Subcutaneous abdominal adipose tissue (tissue), 5 donors: ENCODE measurements at regions not wholly inside any gene's neighbourhood (a gene's known extent, or its start where the extent isn't known, plus 50 kb on each side); places are given as distances from the start of the nearest gene placed in this dataset.

ENCODE experiments used
- H3K27ac ChIP-seq: one replicate; pipeline ENCODE4 v1.7.0; 2013; ENCODE audit warnings: low read depth, mild to moderate bottlenecking, inconsistent platforms, low read length, moderate library complexity
- H3K27me3 ChIP-seq, 5 donors: one replicate each; pipeline ENCODE4 v1.7.0; 2013; ENCODE audit warnings: low read length in 5 of 5, inconsistent platforms in 1 of 5; ENCODE audit not compliant: control insufficient read depth in 5 of 5, insufficient read depth in 4 of 5
- H3K36me3 ChIP-seq, 5 donors: one replicate each; pipeline ENCODE4 v1.7.0; 2013; ENCODE audit warnings: low read length in 5 of 5; ENCODE audit not compliant: control insufficient read depth in 5 of 5, insufficient read depth in 5 of 5
- H3K4me1 ChIP-seq, 5 donors: one replicate each; pipeline ENCODE4 v1.7.0; 2013; ENCODE audit warnings: low read length in 5 of 5, mild to moderate bottlenecking in 3 of 5, moderate library complexity in 1 of 5; ENCODE audit not compliant: control insufficient read depth in 5 of 5, insufficient read depth in 5 of 5
- H3K4me3 ChIP-seq, 5 donors: one replicate each; pipeline ENCODE4 v1.7.0; 2013; ENCODE audit warnings: low read length in 5 of 5, low read depth in 1 of 5
- H3K9ac ChIP-seq, 5 donors: one replicate each; pipeline ENCODE4 v1.7.0; 2013; ENCODE audit warnings: low read length in 5 of 5, mild to moderate bottlenecking in 4 of 5, moderate library complexity in 3 of 5
- H3K9me3 ChIP-seq, 5 donors: one replicate each; pipeline ENCODE4 v1.7.0; 2013; ENCODE audit warnings: low read length in 5 of 5; ENCODE audit not compliant: control insufficient read depth in 5 of 5
- donor health status: healthy.
- donor health status: healthy.
- donor health status: healthy.
- donor health status: healthy.
- donor health status: healthy.

DNA sequence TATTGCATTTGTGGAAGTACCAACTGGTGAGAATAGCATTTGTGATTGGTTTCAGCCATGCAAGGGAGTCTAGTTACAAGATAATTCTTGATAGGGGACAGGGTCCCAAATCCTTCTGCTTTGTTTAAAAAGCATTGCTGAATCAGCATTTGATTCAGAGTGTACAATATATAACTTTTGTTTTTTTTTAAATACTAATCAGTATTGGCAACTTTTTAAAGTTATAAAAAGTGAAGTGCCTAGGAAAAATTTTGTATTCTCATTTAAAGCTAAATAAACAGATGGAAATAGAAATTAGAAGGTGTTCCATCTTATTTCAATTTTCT lies 75.4 kb upstream of the SLC25A26 start:
- Histone ChIP-seq H3K36me3 (no peaks in the 10 kb centered on the region), H3K4me3 (no peak overlapping the region), H3K4me1 (no peaks in the 10 kb centered on the region), H3K27me3 (no peaks in the 10 kb centered on the region), H3K27ac (no peak overlapping the region), H3K9me3 (no peaks in the 10 kb centered on the region), H3K9ac (no peak overlapping the region)

DNA sequence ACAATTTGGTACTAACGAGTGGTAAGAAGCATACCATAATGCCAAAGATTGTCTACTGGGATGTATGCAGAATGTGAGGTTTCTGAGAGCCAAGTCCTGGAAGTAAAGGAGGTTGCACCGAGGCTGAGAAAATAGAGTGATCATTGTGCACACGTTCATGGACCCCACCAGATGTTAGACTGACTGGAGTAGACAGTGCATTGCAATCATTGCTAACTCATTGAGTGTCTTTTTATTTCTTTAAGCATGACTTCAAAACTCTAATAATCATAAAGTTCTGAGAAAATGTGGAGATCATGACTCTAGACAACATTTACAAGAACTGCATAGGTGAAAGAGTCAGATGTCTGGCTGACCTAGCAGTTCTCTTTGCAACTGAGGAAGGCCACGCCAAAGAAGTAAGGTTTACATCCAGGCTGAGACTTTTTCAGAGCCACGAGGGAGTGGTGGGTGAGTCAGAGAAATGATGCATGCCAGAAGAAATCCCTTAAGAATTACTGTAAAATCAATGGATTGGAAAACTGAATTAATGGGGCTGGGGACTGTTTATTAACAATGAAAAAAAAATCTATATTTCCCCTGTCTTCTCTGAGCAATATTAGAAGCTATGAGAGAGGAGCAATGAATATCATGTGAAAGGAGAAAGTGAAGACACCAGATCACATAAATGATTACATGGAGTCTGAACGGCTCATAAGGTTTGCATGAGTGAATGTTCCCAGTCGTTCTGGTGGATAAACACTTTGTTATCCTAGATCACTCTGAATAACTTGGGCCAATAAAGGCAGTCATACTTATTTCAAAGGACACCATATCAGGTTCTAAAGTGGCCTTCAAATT lies 76.0 kb upstream of the SLC25A26 start:
- Histone ChIP-seq H3K4me3 (no peak overlapping the region), H3K27ac (no peak overlapping the region), H3K9ac (no peak overlapping the region), H3K9me3 (no peaks in the 10 kb centered on the region), H3K27me3 (no peaks in the 10 kb centered on the region), H3K4me1 (no peaks in the 10 kb centered on the region), H3K36me3 (no peaks in the 10 kb centered on the region)

- Histone ChIP-seq H3K36me3 (no peaks in the 10 kb centered on the region), H3K4me1 (no peaks in the 10 kb centered on the region), H3K9ac (no peak overlapping the region), H3K4me3 (no peak overlapping the region), H3K9me3 (no peaks in the 10 kb centered on the region), H3K27ac (no peak overlapping the region), H3K27me3 (no peaks in the 10 kb centered on the region)
These were observed 78.7 kb upstream of the SLC25A26 start for GRCh38 chr3:66142079-66142478.

- no peaks in the 10 kb centered on the region for H3K9me3 ChIP-seq
- H3K4me3 ChIP-seq, result no peak overlapping the region
- no peaks in the 10 kb centered on the region for H3K36me3 ChIP-seq
- no peak overlapping the region for H3K27ac ChIP-seq
- H3K9ac ChIP-seq, result no peak overlapping the region
- no peaks in the 10 kb centered on the region for H3K27me3 ChIP-seq
- no peaks in the 10 kb centered on the region for H3K4me1 ChIP-seq
These were observed 79.9 kb upstream of the SLC25A26 start for GRCh38 chr3:66140743-66141372.

DNA sequence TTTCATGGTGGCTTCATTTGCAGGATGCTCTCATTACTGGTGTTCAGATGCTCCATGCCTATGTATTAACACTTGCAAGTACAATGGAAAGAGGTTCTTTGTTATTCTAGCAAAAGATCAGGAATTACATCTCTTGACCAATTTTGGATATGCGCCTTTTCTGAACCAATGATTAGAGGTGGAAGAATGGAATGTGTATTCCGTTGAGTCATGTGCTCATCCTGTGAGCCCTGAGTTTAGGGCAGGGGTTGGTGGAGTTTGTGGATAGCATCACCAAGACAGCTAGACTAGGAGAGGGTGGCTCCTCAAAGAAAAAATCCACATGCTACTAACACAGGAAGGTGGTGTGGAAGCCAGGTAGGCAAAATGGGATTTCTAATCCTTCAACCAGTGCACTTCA lies 80.7 kb upstream of the SLC25A26 start:
- Histone ChIP-seq H3K27me3 (no peaks in the 10 kb centered on the region), H3K36me3 (no peaks in the 10 kb centered on the region), H3K4me1 (no peaks in the 10 kb centered on the region), H3K4me3 (no peak overlapping the region), H3K9me3 (no peaks in the 10 kb centered on the region), H3K9ac (no peak overlapping the region), H3K27ac (no peak overlapping the region)

DNA sequence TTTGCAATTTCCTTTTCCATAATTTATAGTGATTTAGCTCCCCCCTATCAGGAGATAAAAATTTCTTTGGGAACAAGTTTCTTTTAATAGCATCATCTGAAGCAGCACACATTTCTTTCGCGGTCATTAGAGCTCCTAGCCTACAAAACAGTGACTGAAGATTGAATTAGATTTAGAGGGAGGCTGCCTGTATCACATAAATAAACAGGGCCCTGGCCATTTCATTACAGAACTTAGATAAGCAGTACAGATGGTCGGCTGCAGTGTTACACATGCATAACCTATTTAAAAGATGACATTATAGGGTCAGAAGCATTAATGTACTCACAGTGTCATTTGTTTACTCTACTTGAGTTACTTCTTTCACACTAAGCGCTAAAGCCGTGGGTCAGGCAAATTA lies 81.4 kb upstream of the SLC25A26 start:
- H3K36me3 ChIP-seq, result no peaks in the 10 kb centered on the region
- H3K9me3 ChIP-seq, result no peaks in the 10 kb centered on the region
- no peaks in the 10 kb centered on the region for H3K27me3 ChIP-seq
- H3K9ac ChIP-seq, result no peak overlapping the region
- H3K4me3 ChIP-seq, result no peak overlapping the region
- no peaks in the 10 kb centered on the region for H3K4me1 ChIP-seq
- no peak overlapping the region for H3K27ac ChIP-seq

GRCh38 chr3:66138336-66139313 lies 82.2 kb upstream of the SLC25A26 start:
- Histone ChIP-seq H3K27me3 (no peaks in the 10 kb centered on the region), H3K4me3 (no peak overlapping the region), H3K27ac (no peak overlapping the region), H3K9me3 (no peaks in the 10 kb centered on the region), H3K36me3 (no peaks in the 10 kb centered on the region), H3K4me1 (peaks cover 0 to 2% (median 0%) of the 10 kb centered on the region in 5 donors), H3K9ac (no peak overlapping the region)

- H3K9ac ChIP-seq, result no peak overlapping the region
- H3K27me3 ChIP-seq, result no peaks in the 10 kb centered on the region
- no peaks in the 10 kb centered on the region for H3K9me3 ChIP-seq
- H3K27ac ChIP-seq, result no peak overlapping the region
- H3K4me1 ChIP-seq, result peaks cover 0 to 3% (median 0%) of the 10 kb centered on the region in 5 donors
- no peak overlapping the region for H3K4me3 ChIP-seq
- H3K36me3 ChIP-seq, result no peaks in the 10 kb centered on the region
These were observed 84.2 kb upstream of the SLC25A26 start for GRCh38 chr3:66136597-66136996.

DNA sequence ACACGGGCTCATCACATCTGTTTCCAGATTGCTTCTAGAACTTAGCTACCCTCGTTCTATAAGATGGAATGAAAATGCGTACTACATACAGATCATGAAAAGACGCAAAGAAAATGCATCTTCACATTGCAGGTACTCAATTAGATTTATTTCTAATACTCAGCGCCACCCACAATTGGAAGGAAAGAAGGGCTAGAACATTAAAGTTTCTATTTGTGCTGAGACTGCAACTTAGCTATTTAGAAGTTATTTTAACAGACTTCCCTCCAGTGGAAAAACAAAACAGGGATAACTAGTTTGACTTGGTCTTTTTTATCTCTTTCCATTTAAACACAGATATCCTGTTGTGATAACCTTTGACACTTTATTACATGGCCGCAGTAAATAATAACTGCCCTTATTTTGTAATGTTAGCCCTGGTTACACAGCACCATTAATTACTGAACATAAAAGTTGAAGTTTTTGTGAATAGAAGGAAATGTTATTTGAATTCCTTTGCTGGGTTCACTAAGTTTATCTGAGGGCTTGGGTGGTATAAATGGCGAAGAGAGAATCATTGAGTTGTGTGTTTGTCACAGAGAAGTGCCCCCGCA lies 86.9 kb upstream of the SLC25A26 start:
- no peak overlapping the region for H3K27ac ChIP-seq
- peaks cover 0 to 3% (median 0%) of the 10 kb centered on the region in 5 donors for H3K4me1 ChIP-seq
- no peaks in the 10 kb centered on the region for H3K36me3 ChIP-seq
- no peaks in the 10 kb centered on the region for H3K27me3 ChIP-seq
- H3K4me3 ChIP-seq, result no peak overlapping the region
- H3K9me3 ChIP-seq, result no peaks in the 10 kb centered on the region
- no peak overlapping the region for H3K9ac ChIP-seq
